ENCODE measurements at regions not wholly inside any gene's neighbourhood (a gene's known extent, or its start where the extent isn't known, plus 50 kb on each side); places are given as distances from the start of the nearest gene placed in this dataset.
"Not testable (repeated sequence)": the region's sequence is repeated elsewhere in the genome, so short reads cannot be mapped to it uniquely, and the experiment has no call there.

DNA sequence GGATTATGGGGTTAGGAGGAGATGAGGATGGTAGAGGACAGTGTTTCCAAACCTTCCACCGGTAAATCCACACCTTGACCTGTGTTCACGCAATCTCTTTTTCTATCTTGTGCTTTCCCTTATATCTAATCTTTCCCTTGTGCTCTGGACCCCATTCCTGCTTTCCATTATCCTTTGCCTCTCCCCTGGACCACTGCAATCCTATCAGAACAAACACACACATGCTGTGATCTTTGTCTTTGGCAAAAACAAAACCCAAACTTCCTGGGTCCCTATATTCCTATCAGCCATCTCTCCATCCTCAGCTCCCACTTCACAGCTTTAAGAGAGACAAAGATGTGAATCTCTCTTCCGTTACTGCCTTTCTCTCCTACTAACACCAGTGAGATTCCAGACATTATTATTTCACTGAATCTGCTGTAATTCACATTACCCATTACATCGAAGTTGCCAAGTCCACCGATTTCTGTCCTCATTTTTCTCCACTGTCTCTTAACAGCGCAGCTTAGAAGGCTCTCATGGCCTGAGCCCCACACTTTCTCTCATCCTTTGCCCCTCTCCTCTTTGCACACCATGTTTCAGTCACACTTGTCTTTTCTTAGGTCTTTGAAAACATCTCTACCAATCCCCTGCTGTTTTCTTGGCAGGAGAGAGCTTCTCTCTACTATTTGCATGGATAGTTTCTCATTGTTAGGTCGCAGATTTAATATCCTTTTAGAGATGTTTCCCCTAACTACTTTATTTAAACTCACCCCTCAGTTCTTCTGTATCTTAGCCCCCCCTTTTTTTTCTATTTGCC, 230.0 kb upstream of the B3GALT2 start:
- DNase-seq (ENCODE audit: low spot score): no peak

DNA sequence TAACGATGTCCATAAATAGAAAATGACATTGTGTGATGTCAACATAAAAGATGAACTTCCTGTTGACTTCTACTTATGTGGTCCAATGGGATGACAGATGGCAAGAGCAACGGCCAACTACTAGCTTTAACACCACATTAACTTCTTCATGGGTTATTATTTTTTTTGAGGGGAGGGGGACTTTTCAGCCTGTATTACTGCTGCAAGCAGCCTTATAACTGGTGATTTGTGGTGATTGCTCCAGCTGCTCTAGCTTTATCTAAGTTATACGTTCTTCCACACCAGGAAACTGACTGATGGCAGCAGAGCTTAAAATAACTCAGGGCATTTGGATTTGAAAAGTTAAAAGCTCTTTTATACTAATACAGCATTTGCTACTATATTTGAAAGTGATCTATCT, 228.8 kb upstream of the B3GALT2 start:
- no peak for DNase-seq (ENCODE audit: low spot score)

DNA sequence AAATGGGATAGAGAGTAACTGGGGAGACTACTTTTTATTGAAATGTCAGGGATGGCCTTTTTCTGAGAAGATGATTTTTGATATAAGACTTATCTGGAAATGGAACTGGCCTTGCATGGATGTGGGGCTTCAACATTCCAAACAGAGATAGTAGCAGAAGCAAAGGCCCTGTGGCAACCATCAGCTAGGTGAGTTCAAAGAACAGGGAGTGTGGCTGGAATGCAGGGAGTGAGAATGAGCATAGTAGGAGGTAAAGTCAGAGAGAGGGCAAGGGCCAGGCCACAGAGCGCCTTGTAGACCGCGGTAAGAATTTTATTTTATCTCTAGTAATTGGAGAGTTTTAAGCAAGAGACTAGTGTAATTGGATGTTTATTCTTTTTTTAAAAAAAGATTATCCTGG, 227.0 kb upstream of the B3GALT2 start:
- no peak for DNase-seq (ENCODE audit: low spot score)

DNA sequence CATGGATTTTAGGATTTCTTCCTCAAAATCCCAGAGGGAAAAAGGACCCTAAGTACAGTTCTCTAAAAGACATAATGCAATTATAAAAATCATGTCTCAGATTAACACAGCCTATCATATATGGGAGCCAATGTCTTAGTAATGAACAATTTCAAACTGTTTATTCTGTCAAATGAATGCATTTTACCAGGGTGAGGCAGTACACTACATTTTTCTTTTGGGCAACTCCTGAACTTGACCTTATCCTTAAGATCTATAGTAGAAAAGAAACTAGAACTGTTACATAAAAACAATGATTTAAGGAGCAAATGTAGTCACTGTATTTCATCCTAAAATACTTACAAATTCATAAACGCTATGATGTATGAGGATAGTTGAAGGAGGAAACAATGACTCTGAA, 226.3 kb upstream of the B3GALT2 start:
- no peak for DNase-seq (ENCODE audit: low spot score)

DNA sequence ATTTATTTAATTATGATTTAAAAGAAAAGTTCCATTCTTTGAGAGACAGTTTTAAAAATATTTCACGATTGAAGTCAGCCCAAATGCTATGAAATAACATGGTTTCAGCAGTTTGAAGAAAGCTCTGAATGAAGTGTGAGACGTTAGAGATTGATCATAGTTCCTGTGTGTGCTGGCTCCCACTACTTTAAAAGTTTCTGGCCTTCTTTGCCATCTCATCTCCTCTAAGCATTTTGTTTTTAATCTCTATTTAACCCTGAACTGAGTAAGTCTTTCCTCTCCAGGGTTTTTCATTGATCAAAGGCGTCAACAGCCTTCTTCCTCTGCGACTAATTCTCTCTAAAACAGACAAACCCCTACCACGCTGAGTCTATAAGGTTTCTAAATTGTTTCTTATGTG, 225.3 kb upstream of the B3GALT2 start:
- DNase-seq (ENCODE audit: low spot score): no peak

DNA sequence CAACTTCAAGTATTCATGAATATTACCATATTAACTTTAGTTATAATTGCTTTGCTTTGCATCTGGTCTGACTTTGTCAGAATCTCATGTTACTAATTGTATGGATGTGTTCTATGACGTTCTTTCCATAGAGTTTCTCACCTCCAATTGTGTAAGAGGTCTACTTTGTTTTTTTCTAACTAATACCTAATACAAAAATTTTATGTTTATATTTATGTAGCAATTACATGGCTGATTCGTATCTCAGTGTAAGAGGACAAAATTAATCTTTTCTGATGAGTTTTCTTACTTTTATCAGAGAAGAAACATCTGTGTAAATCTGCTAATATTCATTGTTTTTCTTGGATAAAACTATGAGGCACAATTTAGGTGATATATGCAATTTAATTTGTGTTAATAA, 224.8 kb upstream of the B3GALT2 start:
- DNase-seq (ENCODE audit: low spot score): no peak

DNA sequence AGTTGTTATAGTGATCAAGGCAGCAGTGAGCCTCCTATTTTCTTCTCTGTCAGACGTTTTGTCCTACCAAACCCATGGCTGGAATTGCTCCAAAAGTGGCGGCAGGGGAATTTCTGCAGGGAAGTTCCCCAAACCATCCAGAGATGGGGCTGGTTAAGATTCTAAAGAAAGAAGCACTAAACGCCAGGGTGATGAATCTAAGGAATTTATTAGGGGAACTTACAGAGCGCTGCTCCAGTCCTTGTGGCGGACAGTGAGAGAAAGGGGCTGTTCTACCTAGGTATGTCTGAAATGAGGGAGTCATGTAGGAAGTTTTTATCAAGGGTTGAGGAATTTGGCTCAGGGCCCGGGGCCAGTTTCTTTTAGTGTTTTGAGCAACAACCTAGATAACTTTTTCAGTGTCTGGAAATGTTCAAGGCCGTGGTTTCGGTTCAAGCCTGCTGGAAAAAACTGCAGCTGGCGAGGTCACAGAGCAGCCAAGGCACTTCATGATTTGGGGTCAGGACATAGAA, 222.4 kb upstream of the B3GALT2 start:
- peak; percentile 95 for DNase-seq (ENCODE audit: low spot score)

DNA sequence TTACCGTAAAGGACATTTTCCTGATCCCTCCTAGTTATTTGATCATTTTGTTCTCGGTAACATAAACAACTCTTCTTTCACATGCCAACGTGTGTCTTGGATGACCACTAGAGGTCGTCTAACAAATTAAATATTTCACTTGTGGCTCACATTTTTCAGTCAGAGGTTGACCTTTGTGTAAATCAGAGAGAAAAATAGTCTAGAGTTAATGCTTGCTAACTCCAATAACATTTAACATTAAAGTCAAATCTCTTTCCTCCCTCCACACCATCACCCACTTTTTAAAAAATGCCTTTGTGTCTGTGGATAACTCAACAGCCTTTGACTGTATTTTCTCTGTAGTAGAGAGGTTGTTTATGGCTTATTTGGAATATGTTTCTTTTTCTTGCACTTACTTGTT, 220.5 kb upstream of the B3GALT2 start:
- peak; percentile 68 for DNase-seq (ENCODE audit: low spot score)

DNA sequence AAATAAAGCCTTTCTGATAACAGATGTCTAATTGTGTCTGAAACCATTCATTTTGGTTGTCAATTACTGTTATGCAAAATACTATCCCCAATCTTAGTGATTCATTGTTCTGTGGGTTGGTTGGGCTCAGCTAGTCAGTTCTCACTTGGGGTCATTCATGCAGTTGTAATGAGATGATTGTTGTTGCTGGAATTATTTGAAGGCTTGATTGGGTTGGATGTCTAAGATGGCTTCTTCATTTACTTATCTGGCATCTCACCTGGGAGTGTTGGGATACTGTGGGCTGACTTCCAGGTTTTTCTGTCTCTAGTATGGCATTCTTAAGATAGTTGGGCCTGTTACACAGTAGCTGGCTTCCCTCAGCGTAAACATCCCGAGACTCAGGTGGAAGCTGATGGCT, 217.8 kb upstream of the B3GALT2 start:
- no peak for DNase-seq (ENCODE audit: low spot score)

DNA sequence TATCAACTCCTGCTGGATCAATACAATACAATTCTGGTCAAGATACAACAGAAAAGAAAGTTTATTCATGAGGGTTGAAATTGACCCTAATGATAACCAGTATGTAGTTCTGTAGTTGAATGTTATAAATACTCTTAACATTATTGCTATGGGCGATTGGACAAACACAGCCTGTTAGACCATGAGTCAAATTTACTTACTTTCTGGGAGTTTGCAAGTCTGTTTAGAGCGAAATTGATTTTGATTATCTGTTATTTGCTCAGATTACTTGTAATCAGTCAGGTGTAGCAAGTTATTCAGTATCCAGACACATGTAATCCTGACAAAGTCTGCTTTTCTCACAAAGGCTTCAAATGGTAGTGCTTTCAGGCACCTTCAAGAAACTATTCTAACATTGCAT, 216.6 kb upstream of the B3GALT2 start:
- no peak for DNase-seq (ENCODE audit: low spot score)

DNA sequence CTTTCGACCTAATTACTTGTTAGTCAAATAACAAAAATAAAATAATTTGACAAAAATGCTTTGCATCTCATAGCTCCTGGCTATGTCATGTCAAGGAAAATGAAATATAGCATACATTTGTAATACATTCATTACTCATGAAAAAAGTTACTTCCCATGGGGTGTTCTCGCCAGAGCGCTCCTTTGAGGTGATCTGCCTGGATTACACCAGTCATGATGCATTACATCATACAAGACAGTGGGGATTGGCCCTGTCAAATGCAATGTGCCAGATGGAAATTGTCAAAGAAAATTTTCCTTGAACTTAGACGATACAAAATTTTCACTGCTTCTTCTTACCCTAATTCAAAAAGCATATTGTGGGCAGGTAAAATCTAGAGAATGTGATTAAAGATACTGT, 215.6 kb upstream of the B3GALT2 start:
- no peak for DNase-seq (ENCODE audit: low spot score)

DNA sequence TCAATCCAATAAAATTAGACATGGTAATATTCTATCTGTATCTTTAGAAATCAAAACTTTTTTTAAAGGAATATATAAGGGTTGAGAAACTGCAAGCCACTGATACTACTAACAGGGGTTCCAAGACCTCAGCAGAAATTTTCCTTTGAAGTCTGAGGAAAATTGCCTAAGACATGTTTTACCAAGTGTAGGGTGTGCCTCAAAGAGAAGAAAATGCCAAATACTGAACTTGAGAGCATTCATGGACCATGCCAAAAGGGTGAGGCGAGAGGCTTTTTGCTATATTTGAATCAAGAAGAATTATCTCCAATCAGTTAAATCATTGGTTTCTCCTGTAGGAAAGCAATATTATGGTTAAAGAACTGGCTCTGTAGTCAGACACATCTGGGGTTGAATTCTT, 207.9 kb upstream of the B3GALT2 start:
- DNase-seq (ENCODE audit: low spot score): no peak

DNA sequence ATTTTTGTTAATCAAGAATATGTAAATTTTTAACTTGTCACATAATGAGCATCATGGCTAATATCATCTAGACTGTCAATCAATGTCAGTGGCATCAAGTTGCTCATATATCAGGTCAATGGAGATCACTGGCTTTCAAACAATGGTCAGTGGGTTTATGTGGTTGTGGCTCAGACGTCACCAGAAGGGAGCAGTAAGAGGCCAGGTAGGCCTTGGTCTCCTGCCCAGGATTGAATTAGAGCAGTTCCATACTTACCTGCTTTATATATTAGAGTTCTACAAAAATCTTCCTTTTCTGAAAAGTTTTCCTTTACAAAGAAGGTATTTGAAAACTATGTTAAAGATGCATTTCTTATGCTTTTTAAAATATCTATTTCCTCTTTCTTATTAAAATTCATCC, 206.3 kb upstream of the B3GALT2 start:
- DNase-seq (ENCODE audit: low spot score): no peak

DNA sequence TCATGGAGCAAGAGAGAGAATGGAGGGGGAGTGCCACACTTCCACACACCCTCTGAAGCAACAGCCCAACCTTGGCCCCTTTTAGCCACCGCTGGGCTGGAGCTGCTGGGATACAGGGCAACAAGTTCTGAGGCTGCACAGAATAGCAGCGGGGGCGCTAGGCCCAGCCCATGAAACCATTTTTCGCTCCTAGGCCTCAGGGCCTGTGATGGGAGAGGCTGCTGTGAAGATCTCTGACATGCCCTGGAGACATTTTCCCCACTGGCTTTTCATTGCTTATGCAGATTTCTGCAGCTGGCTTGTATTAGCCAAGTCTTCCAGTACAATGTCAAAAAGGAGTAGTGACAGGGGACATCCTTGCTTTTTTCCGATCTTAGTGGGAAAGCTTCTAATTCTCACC, 202.3 kb upstream of the B3GALT2 start:
- DNase-seq (ENCODE audit: low spot score): no peak

DNA sequence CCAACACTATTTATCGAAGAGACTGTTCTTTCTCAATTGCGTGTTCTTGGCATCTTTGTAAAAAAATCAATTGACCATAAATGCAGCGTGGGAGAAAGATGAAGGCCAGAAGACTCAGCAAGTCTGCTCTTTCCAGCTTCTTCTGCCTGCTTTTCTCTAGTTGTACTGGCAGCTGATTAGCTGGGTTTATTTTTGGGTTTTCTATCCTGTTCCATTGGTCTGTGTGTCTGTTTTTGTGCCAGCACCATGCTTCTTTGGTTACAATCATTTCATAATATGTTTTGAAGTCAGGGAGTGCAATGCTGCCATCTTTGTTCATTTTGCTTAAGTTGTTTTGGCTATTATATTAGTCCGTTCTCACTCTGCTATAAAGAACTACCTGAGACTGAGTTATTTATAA, 201.8 kb upstream of the B3GALT2 start:
- DNase-seq (ENCODE audit: low spot score): no peak

DNA sequence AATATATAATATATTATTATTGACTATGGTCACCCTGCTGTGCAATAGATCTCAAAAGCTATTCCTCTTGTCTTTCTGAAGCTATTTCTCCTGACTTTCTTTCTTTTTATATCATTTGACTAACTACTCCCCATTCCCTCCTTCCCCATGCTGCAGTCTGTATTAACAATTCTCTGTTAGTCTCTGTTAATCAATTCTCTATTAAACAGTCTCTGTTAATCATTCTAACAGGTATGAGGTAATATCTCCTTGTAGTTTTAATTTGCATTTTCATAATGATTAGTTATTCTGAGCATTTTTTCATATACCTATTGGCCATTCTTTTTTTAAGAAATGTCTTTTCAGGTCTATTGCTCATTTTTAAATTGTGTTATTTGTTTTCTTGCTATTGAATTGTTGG, 201.0 kb upstream of the B3GALT2 start:
- DNase-seq (ENCODE audit: low spot score): no peak

DNA sequence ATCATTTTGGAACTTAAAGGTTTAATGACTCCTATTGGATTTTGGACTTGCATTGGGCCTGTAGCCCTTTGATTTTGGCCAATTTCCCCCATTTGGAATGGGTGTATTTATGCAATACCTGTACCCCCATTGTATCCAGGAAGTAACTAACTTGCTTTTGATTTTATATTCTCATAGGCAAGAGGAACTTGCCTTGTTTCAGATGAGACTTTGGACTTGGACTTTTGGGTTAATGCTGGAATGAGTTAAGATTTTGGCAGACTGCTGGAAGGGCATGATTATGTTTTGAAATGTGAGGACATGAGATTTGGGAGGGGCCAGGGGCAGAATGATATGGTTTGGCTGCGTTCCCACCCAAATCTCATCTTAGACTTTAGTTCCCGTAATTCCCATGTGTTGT, 192.0 kb upstream of the B3GALT2 start:
- DNase-seq (ENCODE audit: low spot score): not testable (repeated sequence)

DNA sequence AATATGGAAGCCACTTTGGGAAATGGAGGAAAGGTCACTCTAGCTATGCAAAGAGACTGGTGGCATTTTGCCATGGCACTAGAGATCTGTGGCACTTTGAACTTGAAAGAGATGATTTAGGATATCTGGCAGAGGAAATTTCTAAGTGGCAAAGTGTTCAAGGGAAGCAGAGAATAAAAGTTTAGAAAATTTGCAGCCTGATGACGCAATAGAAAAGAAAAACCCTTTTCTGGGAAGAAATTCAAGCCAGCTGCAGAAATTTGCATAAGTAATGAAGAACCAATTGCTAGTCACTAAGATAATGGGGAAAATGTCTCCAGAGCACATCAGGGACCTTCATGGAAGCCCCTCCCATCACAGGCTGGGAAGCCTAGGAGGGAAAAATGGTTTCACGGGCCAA, 191.1 kb upstream of the B3GALT2 start:
- no peak for DNase-seq (ENCODE audit: low spot score)

DNA sequence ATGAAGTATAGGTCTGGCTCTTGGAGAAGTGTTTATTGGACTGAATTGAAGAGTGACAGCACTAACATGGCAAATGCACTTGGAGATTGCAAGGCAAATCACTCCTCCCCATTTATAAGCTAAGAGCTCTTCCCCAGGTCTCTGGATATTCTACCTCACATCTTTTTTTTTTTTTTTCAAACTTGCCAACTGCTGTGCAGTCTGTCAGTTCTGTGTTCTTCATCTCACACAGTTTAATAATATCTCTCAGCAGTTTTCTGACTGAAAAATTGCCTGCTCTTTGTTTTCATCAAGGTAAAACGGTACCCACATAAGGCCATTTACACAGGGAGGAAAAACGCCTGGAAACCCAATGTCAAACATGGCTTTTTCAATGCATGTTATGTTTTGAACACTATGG, 186.1 kb upstream of the B3GALT2 start:
- no peak for DNase-seq (ENCODE audit: low spot score)

DNA sequence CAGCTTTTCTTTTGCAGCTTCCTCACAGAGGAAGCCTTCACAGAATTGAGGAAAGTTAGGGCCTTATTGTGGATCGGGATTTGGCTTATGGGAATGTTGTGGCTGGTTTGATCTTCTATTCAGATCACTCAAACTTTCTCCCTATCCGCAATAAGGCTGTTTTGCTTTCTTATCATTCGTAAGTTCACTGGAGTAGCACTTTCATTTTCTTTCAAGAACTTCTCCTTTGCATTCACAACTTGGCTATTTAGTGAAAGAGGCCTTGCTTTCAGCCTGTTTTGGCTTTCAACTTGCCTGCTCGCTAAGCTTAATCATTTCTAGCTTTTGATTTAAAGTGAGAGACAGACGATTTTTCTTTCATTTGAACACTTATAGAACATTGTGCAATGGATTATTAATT, 181.9 kb upstream of the B3GALT2 start:
- DNase-seq (ENCODE audit: low spot score): no peak

DNA sequence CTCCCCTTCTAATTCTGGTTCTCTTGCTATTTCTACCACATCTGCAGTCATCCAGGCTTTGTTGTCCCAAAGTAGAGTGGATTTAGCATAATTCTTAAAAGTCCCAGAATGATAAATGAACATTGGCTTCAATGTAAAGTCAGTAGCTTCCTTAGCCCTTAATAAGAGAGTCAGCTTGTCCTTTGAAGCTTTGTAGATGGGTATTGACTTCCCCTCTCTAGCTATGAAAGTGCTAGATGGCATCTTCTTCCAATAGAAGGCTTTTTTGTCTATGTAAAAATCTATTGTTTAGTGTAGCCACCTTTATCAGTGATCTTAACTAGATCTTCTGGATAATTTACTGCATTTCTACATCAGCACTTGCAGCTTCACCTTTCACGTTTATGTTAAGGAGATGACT, 181.4 kb upstream of the B3GALT2 start:
- DNase-seq (ENCODE audit: low spot score): no peak

DNA sequence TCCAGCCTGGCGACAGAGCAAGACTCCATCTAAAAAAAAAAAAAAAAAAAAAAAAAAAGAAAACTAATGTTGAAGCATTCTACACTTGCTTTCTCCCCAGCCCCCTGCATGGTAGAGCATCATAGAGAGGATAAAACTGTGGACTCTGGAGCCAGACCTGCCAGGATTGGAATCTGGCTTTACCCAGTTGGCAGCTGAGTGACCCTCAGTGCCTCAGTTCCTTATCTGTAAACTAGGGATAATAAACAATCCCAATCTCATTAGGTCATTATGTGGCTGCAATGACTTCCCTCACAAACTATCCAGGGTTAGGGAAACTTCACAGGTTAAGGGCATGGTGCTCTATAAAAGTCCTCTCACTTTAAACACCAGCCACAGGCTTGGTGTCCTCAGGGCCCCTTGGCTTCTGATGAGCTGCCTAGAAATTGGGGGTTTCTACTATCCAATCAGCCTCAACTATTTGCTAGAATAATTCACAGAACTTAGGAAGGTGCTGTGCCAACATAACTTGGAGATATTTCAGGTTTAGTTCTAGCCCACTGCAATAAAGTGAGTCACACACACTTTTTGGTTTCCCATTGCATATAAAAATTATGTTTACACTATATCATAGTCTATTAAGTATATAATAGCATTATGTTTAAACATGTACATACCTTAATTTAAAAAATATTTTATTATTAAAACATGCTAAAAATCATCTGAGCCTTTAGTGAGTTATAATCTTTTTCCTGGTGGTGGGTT, 180.5 kb upstream of the B3GALT2 start:
- DNase-seq (ENCODE audit: low spot score): no peak

DNA sequence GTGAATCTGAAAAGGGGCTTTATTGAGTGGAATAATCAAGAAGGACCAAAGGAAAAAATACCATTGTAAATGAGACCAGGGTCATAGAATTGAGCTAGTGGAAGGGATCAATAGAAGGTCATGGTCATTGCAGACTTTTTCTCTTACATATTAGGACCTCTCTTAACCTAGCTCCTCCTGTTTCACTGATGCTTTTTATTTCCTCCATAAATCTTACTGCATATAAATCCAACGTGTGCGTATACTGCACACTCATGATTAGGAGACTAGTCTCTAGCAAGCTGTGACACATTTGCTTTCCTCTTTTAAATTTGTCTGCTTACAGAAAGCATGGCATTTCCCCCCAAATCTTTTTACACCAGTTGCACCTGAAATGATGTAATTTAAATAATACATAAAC, 179.6 kb upstream of the B3GALT2 start:
- DNase-seq (ENCODE audit: low spot score): no peak
